HG03469 (cell line): ENCODE measurements at regions not wholly inside any gene's neighbourhood (a gene's known extent, or its start where the extent isn't known, plus 50 kb on each side); places are given as distances from the start of the nearest gene placed in this dataset.

Experiments
- ATAC-seq: cut with Tn5 transposase; IDR thresholded peaks from one replicate; pipeline ENCODE4 v1.9.1; 2021; ENCODE audit warnings: mild to moderate bottlenecking, moderate library complexity, moderate number of reproducible peaks; ENCODE audit not compliant: unreplicated experiment

DNA sequence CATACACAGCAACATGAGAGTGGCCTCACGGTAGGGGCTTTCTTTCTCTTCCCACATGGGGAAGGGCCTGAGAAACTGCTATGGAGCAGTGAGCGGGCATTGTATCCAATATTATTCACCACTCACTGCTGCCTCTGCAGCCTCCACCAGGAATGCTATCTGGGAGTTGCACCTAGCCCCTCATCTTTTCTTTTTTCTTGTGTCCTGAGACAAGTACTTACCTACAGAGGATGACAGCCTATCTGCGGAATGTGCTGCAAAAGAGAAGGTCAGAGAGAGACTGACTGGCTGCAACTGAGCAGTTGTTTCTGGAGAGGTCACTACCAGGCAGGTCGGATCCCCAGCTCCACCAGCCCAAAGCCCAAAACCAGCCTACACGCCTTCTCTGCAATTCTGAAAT lies 52.1 kb upstream of the HTATIP2 start:
- no peak for ATAC-seq

DNA sequence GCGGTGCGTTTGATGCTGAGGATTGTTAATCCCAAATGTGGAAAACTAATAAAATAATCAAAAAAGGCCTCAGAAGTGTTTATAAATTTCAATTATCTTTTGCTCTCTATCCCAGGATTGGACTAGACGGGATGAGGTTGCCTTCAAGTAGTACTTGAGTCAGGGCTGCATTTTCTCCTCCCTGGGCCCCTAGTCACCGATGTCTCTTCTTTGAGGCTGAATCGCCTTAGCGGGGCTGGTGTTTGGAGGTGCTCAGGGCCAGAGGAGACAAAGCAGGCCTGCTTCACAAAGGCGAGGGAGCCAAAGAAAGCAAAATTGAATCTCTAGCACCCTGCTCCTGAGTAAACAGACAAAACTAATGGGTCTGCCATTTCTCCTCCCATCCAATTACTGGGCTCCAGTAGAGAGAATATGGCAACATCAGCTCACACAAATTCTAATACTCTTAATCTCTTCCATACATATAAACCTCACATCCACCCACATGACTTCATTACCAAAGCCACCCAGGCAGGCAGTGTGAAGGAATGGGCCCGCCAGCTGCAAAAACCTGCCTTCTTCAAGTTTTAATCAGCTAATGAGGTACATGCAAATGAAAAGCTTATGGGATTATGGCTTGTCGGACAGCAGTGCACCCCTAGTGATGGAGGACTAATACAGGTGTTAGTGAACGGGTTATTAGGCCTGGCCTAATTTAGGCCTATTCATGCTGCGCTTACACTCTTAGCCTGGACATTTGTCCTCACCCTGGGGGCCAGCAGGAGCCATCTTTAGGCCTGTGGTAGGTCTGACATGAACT lies 52.7 kb upstream of the HTATIP2 start:
- no peak for ATAC-seq

DNA sequence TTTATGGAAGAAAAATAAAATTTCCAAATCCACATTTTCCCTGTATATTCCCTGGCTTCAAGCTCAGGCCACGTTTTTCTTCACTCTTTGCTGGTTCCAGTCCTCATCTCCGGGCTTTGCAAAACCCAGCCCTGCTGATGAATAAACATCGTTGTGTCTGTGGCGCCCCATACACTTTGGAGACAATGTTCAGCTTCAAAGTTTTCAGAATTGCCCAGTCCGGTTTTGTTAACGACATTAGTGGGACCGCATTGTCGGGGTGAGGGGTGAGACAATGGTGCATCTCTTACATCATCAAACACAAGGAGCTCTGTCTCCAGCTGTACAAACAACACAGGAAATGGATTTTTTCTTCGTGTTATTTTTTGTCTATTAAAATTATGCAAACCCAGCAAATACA lies 53.4 kb upstream of the HTATIP2 start:
- no peak for ATAC-seq

DNA sequence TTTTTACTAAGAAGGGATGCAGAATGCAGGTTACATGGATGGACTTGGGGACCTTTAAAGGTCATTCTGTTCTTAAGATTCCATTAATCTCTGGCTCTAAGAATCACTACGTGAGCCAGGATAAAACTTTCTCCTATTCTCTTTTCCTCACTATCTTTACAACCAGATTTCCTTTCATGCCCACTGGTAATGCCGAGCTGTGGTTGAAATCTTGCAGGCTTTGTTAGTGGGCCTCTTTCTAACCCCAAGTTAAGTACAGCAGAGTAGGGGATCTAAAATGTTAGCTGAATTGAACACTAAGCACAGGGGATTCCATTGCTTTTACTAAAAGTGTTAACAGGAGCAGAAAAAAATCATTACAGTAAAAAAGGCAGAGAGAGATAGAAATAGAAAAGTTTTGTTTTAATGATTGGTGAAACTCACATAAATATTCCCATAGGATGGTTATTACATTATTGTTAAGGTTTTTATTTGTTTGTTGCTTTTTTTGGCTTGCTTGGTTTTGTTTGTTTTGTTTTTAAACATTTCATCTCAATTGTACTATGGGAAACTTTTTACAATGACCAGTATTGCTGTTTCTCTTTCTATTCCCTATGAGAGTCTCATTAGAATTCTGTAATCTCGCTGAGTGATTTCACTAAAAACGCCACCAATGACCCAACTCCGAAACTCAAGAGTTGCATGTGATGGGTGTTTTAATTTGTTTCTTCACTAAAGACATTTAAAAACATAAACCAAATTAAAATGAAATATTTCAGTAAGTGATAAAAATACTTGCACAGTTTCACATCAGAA lies 54.1 kb upstream of the HTATIP2 start:
- ATAC-seq: no peak

DNA sequence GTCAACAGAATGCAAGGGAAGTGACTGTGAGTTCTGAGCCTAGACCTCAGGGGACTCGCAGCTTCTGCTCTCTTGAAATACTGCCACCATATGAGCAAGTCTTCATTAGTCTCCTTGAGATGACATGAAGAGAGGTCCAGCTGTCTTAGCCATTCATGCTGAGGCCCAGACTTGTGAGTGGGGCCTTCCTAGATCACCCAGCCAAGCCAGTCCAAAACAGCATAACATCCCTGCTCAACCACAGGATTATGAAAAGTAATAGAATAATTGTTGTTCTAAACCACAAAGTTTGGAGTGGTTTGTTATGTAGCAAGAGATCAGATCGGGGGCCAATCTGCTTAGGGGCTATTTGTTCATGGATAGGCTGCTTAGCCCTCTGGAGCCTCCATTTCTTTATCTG lies 54.9 kb upstream of the HTATIP2 start:
- ATAC-seq: no peak

DNA sequence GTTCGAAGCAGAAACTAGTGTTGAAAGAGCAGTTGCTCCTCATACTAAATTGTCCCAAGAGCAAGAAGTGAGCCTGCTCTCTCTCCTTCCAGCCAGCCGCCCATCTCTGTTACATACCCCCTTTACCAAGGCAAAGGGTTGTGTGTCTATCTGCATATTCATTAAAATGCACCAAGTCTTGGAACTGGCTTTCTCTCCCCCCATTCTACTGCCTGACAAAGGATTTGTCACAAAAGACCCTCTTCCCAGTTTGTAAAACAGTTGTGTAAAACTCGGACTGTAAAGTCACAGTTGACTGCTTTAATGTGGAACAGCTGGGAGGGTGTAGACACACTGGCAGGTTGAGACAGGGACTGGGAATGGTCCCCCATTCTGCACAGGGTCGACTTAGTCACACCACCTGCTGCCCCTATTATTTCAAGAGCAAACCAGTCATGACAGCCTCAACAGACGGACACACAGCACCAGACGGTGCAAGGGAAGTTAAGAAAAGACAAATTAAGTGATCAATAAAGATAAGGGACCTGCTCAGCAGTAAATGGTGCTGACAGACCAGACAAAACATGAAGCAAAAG lies 60.0 kb upstream of the HTATIP2 start:
- no peak for ATAC-seq

DNA sequence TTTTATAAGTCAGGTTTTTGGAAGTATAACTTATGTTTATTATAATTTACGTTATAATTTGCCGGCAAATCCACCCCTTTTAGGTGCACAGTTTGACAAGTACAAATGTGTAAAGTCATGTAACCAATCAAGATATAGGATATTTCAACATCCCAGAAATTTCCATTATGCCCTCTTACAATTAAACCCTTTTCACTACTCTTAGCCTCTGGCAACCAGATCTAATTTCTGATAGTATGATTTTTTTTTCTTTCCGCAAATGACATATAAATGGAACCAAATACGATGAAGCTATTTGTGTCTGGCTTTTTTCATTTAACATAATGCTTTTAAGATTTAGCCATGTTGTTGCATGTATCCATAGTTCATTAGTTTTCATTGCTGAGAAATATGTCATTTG lies 69.5 kb upstream of the HTATIP2 start:
- ATAC-seq: no peak

DNA sequence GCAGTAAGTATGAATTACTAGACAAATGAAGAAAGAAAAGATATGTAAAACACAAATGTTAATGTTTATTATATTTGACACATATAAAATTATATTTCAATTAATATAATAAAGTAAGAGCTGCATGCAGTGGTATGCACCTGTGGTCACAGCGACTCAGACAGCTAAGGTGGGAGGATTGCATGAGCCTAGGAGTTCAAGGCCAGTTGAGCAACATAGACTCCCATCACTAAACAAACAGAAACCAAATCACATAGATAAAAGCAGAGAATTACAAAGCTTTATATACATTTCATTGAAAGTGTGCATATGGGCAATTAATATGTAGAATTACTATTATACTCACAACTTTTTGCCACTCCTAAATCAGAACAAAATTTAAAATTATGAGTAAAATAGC lies 70.0 kb upstream of the HTATIP2 start:
- no peak for ATAC-seq

DNA sequence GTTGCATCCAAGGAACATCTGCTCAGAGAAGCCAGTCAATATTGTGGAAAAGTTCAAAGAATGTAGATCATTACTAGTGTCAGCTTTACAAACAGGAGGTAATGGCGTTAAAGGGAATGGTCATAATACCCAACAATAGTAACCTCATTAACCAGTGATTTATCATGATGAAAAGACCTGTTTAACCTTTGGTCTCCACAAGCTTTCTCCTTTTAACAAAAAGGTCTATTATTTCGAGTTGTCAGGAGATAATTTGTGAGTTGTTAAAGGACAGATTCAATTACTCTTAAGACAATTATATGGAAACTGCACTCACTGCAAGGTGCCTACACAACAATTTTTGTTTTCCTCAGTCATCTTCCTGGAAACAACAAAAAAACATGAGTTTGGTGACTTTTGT lies 73.8 kb upstream of the HTATIP2 start:
- ATAC-seq: no peak

DNA sequence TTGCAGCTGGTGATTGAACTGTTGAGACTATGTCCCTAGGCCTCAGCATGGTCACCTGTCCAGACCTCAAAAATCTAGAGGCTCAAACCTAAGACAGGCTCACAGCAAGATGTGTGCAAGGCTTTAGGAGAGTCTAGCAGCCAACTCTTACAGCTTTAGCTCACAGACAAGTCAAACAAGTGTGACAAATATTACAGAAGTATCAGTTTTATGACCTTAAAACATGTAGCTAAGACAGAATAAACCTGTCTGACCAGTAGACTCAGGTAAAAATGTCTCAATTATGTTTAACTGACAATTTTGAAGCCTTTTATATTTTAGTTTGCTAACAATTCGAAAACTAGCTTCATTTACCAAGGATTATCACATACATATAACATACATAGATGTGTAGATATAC lies 80.0 kb upstream of the HTATIP2 start:
- no peak for ATAC-seq

DNA sequence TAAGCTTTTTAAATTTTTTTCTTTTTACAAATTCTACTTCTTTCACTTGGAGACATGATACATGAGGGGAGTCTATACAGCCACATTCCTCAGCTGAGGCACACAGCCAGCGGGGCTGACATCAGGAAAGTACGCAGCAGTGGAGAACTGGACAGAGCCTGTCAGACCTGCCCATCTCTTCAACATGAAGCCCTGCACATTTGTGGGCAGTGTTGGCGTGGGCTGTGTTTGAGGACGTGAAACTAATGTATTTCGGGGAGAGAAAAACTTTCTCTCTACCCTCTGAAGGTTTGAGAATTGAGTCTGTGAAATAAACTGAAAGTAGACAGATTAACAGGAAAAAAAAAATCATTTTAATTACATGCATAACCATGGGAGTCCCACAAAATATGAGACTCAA lies 84.8 kb upstream of the HTATIP2 start:
- ATAC-seq: peak; percentile 49

DNA sequence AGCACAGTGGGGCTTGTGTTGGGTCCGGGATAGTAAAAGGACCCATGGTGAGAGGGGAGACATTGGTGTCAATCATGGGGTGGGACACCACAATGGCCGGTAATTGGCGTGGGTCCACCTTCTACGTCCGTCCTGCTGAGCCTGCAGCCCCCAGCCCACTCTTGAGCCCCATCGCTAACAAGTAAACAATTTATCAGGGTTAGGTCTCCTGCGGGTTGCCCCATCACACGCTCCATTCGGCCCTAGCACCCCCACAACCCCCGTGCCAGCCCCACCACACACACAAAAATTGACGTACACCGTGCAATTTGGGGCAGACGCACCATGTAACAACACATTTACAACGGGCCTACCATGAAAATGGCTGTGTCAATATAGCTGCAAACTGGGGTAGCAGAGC lies 86.5 kb upstream of the HTATIP2 start:
- no peak for ATAC-seq

DNA sequence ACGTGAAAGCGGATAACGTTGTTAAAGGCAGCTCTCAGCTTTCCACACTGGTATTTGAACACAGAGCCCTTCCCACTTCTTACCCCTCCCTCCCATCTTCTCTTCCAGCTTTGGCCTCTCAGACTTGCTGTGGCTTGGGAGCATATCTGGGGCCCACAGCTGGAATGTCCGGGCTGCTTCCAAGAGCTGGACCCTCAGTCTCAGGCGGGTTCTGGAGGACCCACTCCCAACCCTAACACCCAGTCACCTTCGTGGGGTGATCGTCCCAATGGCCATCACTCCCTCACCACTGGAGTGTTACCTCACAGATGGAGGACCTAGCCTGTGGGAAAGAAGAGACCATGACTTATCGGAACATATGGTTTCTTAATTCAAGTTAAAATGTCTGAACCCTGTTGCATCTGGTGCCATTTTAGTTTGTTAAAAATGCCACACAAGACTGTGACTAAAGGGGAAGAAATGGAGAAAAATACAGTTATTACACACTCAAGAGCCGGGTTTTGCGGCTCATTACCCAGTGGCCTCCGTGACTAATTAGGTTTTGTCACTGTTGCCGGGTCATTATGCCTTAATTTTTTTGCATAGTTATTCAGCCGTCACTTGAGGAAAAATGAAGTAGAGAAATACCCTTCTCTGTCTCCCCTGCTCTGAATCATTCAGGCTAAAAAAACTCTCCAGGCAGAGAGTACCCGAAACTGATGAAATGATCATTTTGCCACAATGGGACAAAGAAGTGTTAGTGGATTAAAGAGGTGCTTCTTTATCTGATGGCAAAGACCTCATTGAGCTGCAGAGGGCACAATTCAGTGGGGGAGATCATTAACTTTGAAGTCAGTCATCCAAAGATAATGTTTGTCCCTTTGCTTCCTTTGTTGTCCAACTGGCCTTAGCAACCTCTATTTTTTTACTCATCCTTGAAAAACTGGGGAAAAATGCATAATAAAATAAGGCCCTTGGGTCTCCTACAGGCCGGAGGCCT lies 87.2 kb upstream of the HTATIP2 start:
- no peak for ATAC-seq

DNA sequence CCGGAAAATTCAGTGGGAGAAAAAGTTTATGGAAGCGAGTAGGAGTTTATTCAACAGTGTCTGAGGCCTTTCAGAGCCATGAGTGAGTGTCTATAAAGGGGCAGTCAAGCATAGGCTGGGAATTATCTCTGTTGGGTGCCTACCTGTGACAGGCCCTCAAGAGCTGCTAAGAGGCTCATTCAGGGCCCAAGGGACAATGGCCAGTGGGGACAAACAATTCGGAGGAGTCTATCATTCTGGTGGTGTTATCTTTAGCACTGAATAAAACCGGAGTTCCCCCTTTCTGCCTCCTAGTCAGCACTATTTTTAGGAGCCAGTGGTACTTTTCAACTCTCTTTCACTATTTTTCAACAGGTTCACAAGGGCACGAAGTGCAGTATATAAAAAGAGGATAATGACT lies 89.5 kb upstream of the HTATIP2 start:
- no peak for ATAC-seq

DNA sequence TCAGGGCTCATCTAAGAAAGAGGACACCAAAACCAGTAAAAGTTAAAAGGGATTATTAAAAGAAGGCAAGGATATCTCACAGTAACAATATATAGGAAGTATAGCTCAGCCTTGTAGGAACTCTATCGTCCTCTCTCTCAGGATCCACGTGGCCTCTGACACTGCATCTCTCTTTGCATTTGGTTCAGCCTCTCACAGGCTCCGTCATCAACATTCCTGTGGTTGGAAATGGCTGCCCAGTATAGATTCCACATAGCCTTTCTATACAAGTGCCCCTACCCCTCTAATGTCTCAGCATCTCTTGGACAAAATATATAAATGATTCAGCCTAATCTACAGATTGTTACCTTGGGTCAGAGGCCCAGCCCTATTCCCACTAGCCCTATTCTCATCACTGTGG lies 101.3 kb upstream of the DBX1 start:
- ATAC-seq: no peak

DNA sequence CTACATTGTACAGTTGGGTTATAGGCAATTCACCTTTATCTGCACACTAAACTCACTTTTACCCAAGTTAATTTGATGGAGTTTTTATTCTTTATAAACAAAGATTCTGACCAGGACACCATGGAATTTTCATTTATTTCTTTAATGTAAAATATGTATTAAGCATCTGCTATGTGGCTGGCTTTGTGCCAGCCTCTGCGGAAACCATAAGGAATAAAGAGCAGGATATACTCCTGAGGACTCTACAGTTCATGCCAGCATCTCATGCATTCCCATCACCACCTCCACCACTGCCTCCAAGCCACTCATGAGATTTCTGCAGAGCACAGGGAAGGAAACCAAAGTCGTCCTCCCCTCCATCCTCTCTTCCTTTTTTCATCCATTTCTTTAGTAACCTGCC lies 100.0 kb upstream of the DBX1 start:
- ATAC-seq: no peak

DNA sequence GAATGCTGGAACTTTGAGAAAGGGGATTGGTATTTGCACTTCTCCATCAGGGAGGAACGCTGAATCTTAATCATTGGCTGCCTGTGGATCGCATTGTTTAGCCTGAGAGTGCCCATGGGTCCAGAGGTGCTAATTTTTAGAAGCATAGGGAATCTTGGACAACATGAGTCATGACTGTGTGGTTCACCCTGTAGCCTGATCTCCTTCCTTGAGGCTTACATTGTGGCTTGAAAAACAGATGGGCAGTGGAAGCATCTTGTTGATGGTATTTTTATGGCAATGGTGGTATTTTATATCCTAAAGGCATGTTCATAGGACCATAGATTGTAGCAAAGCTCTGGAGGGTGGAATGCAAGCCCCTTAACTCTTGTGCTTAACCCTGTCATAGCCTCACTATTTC lies 99.2 kb upstream of the DBX1 start:
- no peak for ATAC-seq

DNA sequence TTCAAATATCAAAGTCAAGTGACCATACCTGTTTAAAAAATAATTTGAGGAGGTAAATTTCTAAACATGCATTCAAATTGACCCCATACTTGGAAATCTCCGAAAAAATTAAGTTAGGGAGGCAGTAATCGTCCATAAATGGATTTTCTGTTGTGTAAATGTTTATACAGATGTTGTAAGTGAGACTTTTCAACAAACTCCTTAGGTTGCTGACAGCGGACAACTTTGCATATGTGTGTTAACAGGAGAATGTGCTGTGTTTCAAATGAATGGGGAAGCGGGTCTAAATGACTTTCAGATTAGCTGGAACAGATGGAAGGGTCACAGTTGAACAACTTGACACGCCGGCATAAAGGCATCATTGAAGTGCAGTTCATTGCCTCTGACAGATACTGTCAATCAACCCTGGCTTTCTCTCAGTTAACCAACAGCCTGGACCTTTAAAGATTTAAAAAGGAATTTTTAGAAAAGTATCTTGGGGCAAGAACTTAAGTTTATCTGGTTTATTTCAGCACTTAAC lies 98.2 kb upstream of the DBX1 start:
- ATAC-seq: no peak

DNA sequence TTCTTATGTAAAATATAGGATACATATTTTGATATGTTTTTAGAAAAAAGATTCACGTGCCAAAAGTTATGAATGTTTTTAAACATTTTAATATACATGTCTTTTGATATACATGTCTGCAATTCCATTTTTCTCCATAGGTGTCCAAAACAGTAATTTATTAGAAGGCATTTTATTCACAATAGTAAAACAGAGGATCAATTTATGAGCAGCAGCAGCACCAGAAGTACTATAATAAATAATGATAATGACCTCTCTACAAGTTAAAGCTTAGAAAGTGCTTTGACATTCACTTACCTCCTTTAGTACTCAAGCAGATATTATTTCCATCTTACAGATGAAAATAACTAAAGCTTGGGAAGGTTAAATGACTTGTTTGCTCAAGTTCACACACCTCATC lies 96.7 kb upstream of the DBX1 start:
- ATAC-seq: no peak

DNA sequence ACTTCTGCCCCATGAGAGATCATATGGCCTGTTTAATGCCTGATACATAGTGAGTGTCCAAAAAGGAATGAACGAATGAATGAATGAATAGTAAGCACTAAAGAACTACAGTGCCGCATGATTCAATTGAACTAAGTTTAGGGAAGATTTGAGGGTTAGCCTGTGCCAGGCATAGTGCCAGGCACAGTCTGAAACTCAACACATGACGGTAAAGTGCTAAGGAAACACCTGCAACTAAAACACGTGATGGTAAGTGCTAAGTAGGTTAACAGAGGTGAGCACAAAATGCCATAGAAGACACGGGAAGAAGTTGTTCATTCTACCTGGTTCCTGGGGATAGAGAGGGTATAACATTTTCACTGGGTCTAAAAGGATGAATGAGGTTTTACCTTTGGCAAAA lies 93.5 kb upstream of the DBX1 start:
- ATAC-seq: no peak

DNA sequence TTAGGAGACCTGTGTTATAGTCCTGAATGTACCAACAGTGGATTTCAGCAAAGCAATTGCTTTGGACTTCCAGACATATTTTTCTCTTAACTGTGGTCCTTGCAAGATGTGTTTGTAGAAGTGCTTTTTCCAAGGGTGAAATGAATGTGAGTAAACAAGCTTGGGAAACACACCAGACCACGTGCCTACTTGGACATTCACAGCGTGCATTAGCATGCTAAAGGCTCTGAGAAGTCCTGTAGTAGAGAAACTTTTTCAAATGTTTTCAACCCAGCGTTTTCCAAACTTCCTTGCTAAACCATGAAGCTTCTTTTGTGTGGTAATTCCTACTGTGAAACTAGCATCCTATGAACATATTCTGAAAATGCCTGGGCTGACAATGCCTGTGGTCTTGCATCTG lies 91.2 kb upstream of the DBX1 start:
- ATAC-seq: no peak
